ENCODE measurements at regions not wholly inside any gene's neighbourhood (a gene's known extent, or its start where the extent isn't known, plus 50 kb on each side); places are given as distances from the start of the nearest gene placed in this dataset.

DNA sequence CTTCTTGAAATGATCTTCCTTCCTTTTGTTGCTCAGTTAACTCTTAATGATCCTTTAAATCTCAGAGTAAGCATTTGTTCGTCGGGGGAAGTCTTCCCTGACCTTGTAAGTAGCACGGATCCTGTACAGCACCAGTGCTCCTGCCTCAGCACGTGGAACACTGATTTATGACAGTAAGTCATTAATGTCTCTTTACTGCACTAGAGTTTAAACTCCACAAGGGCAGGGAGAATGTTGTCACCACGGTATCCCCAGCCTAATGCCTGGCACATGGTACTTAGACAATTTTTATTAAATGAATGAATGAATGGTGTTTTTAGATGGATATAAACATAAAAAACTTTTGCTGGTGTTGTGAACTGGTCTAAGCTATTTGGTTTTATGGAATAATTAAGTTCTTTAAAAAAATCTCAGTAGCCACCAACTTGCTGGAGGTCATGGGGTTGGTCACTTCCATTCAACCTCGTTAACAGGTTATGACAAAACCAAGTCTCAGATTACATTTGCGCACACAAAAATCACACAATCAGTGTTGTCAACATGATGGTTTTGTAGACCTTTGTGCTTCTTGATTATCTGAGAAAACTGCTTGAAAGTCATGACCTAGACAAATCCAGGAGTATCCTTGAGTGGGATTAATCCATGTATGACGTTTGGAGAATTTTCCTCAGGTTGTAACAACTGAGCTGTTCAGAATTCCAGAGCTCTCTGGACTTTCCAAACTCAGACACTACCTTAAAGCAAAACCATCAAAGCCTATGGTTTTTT, 326.9 kb downstream of the DUSP10 start:
- DNase-seq (ENCODE audit: low read depth in 1 of 2, low spot score in 1 of 2): no peak

GRCh38 chr1:221415651-221416050, 326.2 kb downstream of the DUSP10 start:
- DNase-seq (ENCODE audit: low read depth in 1 of 2, low spot score in 1 of 2): no peak

DNA sequence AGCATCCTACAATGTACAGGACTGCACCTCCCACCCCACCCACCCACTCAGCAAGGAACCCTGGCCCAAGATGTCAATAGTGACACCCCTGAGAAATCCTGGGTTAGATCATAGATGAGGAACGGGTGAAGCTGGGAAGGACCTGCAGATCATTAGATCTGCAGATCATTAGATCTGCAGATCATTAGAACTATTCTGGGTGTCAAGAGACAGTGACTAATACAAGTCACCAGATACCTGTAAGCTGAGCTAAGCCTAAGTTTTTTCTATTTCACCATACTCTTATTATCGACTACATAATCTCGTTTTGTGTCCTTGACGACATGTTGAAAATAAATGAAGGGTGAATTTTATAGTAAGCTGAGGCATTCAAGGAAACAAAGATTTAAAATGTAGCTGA, 325.7 kb downstream of the DUSP10 start:
- no peak for DNase-seq (ENCODE audit: low read depth in 1 of 2, low spot score in 1 of 2)

DNA sequence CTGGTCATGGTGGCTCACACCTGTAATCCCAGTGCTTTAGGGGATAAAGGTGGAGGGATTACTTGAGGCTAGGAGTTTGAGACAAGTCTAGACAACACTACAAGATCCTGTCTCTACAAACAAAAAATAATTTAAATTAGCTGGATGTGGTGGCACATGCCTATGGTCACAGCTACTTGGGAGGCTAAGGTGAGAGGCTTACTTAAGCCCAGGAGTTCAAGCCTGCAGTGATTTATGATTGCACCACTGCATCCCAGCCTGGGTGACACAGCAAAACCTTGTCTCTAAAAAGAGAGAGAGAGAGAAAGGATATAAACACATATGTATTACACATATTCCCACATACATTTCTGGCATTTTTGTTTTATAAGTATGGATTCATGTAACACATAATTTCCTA, 325.2 kb downstream of the DUSP10 start:
- no peak for DNase-seq (ENCODE audit: low read depth in 1 of 2, low spot score in 1 of 2)

DNA sequence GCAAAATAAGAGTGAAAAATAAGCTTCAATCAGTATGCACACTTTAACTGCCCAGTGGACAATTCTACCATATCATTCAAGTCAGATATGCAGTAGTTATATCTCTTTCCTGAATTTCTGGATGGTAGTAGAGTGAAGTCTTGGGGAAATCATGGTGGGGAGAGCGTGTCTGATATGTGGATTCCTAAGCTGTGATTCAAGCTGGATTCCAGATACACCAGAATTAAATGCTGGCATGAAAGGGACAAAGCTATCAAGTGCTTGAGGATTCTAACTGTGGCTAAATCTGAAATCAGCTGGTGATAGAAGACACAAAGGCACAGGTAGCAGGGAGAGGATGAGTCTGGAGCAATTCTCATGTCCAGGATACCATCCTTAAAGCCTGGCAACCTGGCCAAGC, 323.5 kb downstream of the DUSP10 start:
- no peak for DNase-seq (ENCODE audit: low read depth in 1 of 2, low spot score in 1 of 2)

- no peak for DNase-seq (ENCODE audit: low read depth in 1 of 2, low spot score in 1 of 2)
These were observed 322.3 kb downstream of the DUSP10 start for GRCh38 chr1:221419513-221420095.

DNA sequence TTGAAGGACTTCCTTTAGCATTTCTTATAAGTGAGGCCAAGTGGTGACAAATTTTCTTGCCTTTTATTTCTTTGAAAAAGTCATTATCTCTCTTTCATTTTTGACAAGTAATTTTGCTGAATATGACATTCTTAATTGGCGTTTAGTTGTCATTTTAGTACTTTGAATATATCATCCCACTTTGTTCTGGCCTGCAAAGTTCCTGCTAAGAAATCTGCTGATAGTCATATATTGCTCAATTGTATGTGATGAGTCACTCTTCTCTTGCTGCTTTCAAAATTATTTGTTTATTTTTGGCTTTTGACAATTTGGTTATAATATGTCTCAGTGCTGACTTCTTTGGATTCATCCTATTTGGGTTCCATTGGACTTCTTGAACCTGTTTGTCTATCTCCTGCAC, 312.6 kb downstream of the DUSP10 start:
- DNase-seq (ENCODE audit: low read depth in 1 of 2, low spot score in 1 of 2): no peak

GRCh38 chr1:221430152-221430960, 311.5 kb downstream of the DUSP10 start:
- DNase-seq (ENCODE audit: low read depth in 1 of 2, low spot score in 1 of 2): no peak

DNA sequence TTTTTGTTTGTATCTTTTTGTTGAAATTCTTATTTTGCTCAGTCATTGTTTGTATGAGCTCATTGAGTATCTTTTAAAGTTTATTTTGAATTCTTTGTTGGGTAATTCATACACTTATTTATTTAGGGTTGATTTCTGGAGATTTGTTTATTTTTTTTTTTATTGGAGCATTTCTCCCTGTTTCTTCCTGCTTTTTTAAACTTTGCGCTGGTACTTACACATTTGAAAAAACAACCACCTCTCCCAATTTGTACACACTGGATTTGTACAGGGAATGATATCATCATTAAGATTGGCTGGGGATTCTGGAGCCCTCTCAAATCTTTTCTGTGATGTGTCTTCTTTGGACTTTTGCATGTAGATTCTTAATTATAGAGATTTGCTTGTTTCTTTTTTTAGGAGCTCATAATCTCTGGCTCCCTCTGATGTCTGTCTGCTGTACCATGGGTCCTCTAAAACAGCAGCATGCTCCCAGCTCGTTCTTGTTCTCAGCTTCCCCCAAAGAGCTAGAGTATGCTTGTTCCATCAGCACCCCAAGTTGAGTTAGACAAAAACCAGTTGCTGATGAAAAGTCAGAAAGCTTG, 310.7 kb downstream of the DUSP10 start:
- no peak for DNase-seq (ENCODE audit: low read depth in 1 of 2, low spot score in 1 of 2)

DNA sequence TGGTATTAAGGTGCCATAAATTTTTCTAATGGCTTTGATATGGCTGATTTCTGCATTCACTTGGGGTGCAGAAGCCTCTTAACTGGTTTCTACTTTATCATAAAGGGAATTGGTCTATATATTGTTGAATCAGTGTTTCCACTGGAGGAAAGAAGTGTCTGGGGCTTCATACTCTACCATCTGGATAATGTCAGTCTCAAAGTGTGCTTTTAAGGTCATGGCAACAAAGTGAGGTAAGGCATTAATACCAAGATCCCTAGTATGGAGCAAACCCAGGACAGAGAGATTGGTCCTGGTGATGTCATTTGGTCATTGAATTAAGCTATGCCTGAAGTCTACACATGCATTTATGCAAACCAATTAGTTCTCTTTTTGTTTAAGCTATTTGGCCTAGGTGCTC, 309.9 kb downstream of the DUSP10 start:
- no peak for DNase-seq (ENCODE audit: low read depth in 1 of 2, low spot score in 1 of 2)

DNA sequence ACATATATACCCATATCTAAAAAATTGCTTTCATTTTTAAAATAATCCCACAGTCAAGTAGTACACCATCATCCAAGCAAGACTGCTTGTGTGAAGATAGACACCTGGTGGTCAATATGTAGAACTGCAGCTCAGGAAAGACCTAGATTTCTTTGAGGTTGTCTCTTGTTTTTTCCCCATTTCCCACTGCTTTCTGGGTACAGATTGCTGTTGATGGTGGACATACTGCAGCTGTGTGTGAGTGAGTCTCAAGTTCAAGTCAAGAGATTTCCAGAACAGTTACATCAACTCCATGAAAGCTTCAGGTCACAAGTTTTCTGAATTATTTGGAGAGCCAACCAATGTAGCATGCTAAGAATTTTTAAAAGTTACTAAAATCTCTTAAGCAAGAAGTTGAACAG, 306.4 kb downstream of the DUSP10 start:
- DNase-seq (ENCODE audit: low read depth in 1 of 2, low spot score in 1 of 2): no peak

DNA sequence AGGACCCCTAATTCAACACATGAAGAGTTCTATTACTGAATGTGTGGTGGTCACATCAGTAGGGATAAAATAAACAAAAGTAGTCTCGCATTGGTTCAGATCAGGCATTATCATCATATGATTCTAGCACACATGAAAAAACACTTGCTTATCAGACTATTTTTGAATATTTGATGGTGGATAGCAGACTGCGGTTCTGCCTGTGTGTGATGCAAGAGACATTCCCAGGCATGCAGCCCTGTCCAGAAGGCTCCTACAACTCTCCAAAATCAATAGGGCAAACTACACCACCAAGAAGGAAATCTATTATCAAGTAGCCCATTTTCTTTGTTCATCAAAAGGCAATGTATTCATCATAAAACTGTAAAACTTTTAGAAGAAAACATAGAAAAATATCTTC, 304.7 kb downstream of the DUSP10 start:
- DNase-seq (ENCODE audit: low read depth in 1 of 2, low spot score in 1 of 2): no peak

GRCh38 chr1:221437926-221438325, 304.0 kb downstream of the DUSP10 start:
- no peak for DNase-seq (ENCODE audit: low read depth in 1 of 2, low spot score in 1 of 2)

GRCh38 chr1:221439008-221439746, 302.7 kb downstream of the DUSP10 start:
- peak; percentile 10 to 19 for DNase-seq (ENCODE audit: low read depth in 1 of 2, low spot score in 1 of 2)

- no peak for DNase-seq (ENCODE audit: low read depth in 1 of 2, low spot score in 1 of 2)
These were observed 302.0 kb downstream of the DUSP10 start for GRCh38 chr1:221439747-221440501.

DNA sequence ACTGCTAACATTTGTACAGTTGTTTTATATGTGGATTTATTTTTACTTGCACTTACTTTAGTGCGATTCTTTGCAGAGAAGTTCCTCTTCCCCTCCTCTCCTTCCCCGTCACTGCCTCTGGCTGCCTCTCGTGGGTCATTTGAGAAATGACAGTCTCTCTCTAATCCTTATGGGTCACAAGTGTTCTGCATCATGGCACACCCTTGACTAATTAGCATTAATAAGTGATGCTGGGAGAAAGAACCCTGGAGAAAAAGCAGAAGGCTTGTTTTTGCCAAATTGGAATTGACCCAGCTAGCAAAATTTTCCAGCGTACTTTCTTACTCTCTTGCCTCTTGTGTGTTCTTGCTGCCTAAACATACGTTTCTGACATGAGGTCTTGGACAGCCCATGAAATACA, 301.2 kb downstream of the DUSP10 start:
- DNase-seq (ENCODE audit: low read depth in 1 of 2, low spot score in 1 of 2): no peak

DNA sequence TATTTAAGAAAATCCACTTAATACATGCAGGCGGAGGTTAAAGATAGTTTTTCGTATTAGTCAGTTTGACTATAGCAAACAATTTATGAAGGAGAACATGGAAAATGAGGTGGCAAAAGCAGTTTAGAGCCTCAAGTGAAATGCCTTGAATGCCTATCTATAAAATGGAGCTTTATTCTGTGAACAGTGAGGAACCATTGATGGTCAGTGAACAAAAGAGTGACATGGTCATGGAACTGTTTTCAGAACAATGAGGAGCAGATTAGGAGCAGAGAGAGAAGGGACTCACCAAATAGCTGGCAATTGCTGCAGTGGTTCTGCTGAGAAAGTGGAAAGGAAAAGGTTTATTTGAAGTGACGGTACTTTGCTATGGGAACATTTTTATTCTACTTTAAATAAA, 299.8 kb downstream of the DUSP10 start:
- DNase-seq (ENCODE audit: low read depth in 1 of 2, low spot score in 1 of 2): no peak

DNA sequence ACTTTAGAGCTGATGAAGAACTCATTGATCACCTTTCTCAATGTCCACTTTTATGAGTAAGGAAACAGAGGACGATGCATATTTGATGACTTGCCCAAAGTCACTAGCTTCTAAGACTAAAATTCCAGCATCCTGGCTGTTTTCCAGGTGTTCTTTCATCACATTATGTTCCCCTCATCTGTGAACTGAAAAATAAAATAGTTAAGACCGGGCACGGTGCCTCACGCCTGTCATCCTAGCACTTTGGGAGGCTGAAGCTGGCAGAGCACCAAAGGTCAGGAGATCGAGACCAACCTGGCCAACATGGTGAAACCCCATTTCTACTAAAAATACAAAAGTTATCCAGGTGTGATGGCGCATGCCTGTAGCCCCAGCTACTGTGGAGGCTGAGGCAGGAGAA, 297.5 kb downstream of the DUSP10 start:
- DNase-seq (ENCODE audit: low read depth in 1 of 2, low spot score in 1 of 2): no peak

DNA sequence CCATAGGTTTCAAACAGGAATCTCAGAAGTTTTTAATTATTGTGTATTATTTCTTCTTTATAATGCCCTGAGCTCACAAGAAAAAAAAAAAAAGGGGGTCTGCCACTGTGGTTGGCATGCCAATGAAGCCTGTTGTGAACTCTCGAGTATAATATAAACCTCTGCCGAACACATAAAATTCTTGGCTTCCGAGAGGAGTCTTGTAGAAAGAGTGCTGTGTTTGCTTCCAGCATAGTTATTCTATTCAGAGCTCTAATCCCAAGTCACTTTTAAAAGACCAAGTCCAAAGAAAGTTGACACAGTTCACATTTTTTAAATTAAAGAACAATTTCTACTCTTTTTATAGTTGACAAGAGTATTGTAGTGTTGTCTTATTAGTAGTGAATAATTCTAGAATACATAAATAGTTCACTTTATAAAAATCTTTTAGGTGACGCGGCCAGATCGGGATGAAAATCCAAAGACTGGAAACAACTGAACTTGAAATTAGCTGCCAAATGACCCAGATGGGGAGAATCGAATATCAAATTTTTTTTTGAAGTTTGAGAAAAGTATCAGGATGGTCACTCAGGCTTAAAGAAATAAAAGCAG, 293.2 kb downstream of the DUSP10 start:
- DNase-seq (ENCODE audit: low read depth in 1 of 2, low spot score in 1 of 2): no peak

GRCh38 chr1:221449194-221449593, 292.7 kb downstream of the DUSP10 start:
- DNase-seq (ENCODE audit: low read depth in 1 of 2, low spot score in 1 of 2): no peak

Data from stimulated activated CD4-positive, alpha-beta T cell treated with anti-CD3 and anti-CD28 coated beads, Interleukin-15, amount 100 ng/mL, for 1 hour (primary cell).